ENCODE measurements at regions not wholly inside any gene's neighbourhood (a gene's known extent, or its start where the extent isn't known, plus 50 kb on each side); places are given as distances from the start of the nearest gene placed in this dataset.
"Not testable (repeated sequence)": the region's sequence is repeated elsewhere in the genome, so short reads cannot be mapped to it uniquely, and the experiment has no call there.

- H3K4me1 ChIP-seq (ENCODE audit: control insufficient read depth in 1 of 2, insufficient read depth in 2 of 2, low read length in 2 of 2); H3K4me3 ChIP-seq (ENCODE audit: low read depth in 1 of 2, low read length in 2 of 2); H3K27ac ChIP-seq (ENCODE audit: low read length); H3K36me3 ChIP-seq (ENCODE audit: control insufficient read depth in 1 of 2, insufficient read depth in 2 of 2, low read length in 2 of 2); H3K9me3 ChIP-seq (ENCODE audit: control insufficient read depth in 1 of 2, low read length in 2 of 2); H3K27me3 ChIP-seq (ENCODE audit: low read depth, low read length): not testable (repeated sequence)
Observed at GRCh38 chr17:31731585-31732154, 127.4 kb downstream of the COPRS start.

GRCh38 chr17:31731118-31731517 lies 127.9 kb downstream of the COPRS start:
- no peaks in the 10 kb centered on the region for H3K36me3 ChIP-seq (ENCODE audit: control insufficient read depth in 1 of 2, insufficient read depth in 2 of 2, low read length in 2 of 2)
- no peak overlapping the region for H3K27ac ChIP-seq (ENCODE audit: low read length)
- no peaks in the 10 kb centered on the region for H3K27me3 ChIP-seq (ENCODE audit: low read depth, low read length)
- no peaks in the 10 kb centered on the region for H3K4me1 ChIP-seq (ENCODE audit: control insufficient read depth in 1 of 2, insufficient read depth in 2 of 2, low read length in 2 of 2)
- no peak overlapping the region for H3K4me3 ChIP-seq (ENCODE audit: low read depth in 1 of 2, low read length in 2 of 2)
- no peaks in the 10 kb centered on the region for H3K9me3 ChIP-seq (ENCODE audit: control insufficient read depth in 1 of 2, low read length in 2 of 2)

- peaks cover 0 to 8% of the 10 kb centered on the region in 2 donors for H3K4me1 ChIP-seq (ENCODE audit: control insufficient read depth in 1 of 2, insufficient read depth in 2 of 2, low read length in 2 of 2)
- H3K27me3 ChIP-seq (ENCODE audit: low read depth, low read length), result no peaks in the 10 kb centered on the region
- H3K36me3 ChIP-seq (ENCODE audit: control insufficient read depth in 1 of 2, insufficient read depth in 2 of 2, low read length in 2 of 2), result no peaks in the 10 kb centered on the region
- H3K9me3 ChIP-seq (ENCODE audit: control insufficient read depth in 1 of 2, low read length in 2 of 2), result no peaks in the 10 kb centered on the region
- H3K4me3 ChIP-seq (ENCODE audit: low read depth in 1 of 2, low read length in 2 of 2), result no peak overlapping the region
- no peak overlapping the region for H3K27ac ChIP-seq (ENCODE audit: low read length)
Observed at GRCh38 chr17:31726980-31727427, 132.0 kb downstream of the COPRS start.

- Histone ChIP-seq H3K4me3 (ENCODE audit: low read depth in 1 of 2, low read length in 2 of 2) (no peak overlapping the region), H3K36me3 (ENCODE audit: control insufficient read depth in 1 of 2, insufficient read depth in 2 of 2, low read length in 2 of 2) (no peaks in the 10 kb centered on the region), H3K4me1 (ENCODE audit: control insufficient read depth in 1 of 2, insufficient read depth in 2 of 2, low read length in 2 of 2) (peaks cover 0 to 16% of the 10 kb centered on the region in 2 donors), H3K9me3 (ENCODE audit: control insufficient read depth in 1 of 2, low read length in 2 of 2) (no peaks in the 10 kb centered on the region), H3K27ac (ENCODE audit: low read length) (no peak overlapping the region), H3K27me3 (ENCODE audit: low read depth, low read length) (no peaks in the 10 kb centered on the region)
Observed at GRCh38 chr17:31724619-31725018, 134.4 kb downstream of the COPRS start.

- no peaks in the 10 kb centered on the region for H3K36me3 ChIP-seq (ENCODE audit: control insufficient read depth in 1 of 2, insufficient read depth in 2 of 2, low read length in 2 of 2)
- H3K27ac ChIP-seq (ENCODE audit: low read length), result no peak overlapping the region
- no peaks in the 10 kb centered on the region for H3K9me3 ChIP-seq (ENCODE audit: control insufficient read depth in 1 of 2, low read length in 2 of 2)
- no peak overlapping the region for H3K4me3 ChIP-seq (ENCODE audit: low read depth in 1 of 2, low read length in 2 of 2)
- H3K4me1 ChIP-seq (ENCODE audit: control insufficient read depth in 1 of 2, insufficient read depth in 2 of 2, low read length in 2 of 2), result peaks cover 0 to 16% of the 10 kb centered on the region in 2 donors
- H3K27me3 ChIP-seq (ENCODE audit: low read depth, low read length), result no peaks in the 10 kb centered on the region
Observed at GRCh38 chr17:31724026-31724425, 135.0 kb downstream of the COPRS start.

- no peak overlapping the region for H3K27ac ChIP-seq (ENCODE audit: low read length)
- H3K36me3 ChIP-seq (ENCODE audit: control insufficient read depth in 1 of 2, insufficient read depth in 2 of 2, low read length in 2 of 2), result no peaks in the 10 kb centered on the region
- H3K4me1 ChIP-seq (ENCODE audit: control insufficient read depth in 1 of 2, insufficient read depth in 2 of 2, low read length in 2 of 2), result peaks cover 0 to 16% of the 10 kb centered on the region in 2 donors
- H3K4me3 ChIP-seq (ENCODE audit: low read depth in 1 of 2, low read length in 2 of 2), result no peak overlapping the region
- H3K27me3 ChIP-seq (ENCODE audit: low read depth, low read length), result no peaks in the 10 kb centered on the region
- no peaks in the 10 kb centered on the region for H3K9me3 ChIP-seq (ENCODE audit: control insufficient read depth in 1 of 2, low read length in 2 of 2)
Observed at GRCh38 chr17:31722251-31723056, 136.6 kb downstream of the COPRS start.

- Histone ChIP-seq H3K4me3 (ENCODE audit: low read depth in 1 of 2, low read length in 2 of 2) (no peak overlapping the region), H3K4me1 (ENCODE audit: control insufficient read depth in 1 of 2, insufficient read depth in 2 of 2, low read length in 2 of 2) (peaks cover 0 to 16% of the 10 kb centered on the region in 2 donors), H3K36me3 (ENCODE audit: control insufficient read depth in 1 of 2, insufficient read depth in 2 of 2, low read length in 2 of 2) (no peaks in the 10 kb centered on the region), H3K27me3 (ENCODE audit: low read depth, low read length) (no peaks in the 10 kb centered on the region), H3K27ac (ENCODE audit: low read length) (no peak overlapping the region), H3K9me3 (ENCODE audit: control insufficient read depth in 1 of 2, low read length in 2 of 2) (no peaks in the 10 kb centered on the region)
Observed at GRCh38 chr17:31721291-31722025, 137.6 kb downstream of the COPRS start.

- H3K36me3 ChIP-seq (ENCODE audit: control insufficient read depth in 1 of 2, insufficient read depth in 2 of 2, low read length in 2 of 2); H3K9me3 ChIP-seq (ENCODE audit: control insufficient read depth in 1 of 2, low read length in 2 of 2); H3K27ac ChIP-seq (ENCODE audit: low read length); H3K4me3 ChIP-seq (ENCODE audit: low read depth in 1 of 2, low read length in 2 of 2); H3K27me3 ChIP-seq (ENCODE audit: low read depth, low read length): not testable (repeated sequence)
- peaks cover 0 to 10% of the 10 kb centered on the region in 2 donors for H3K4me1 ChIP-seq (ENCODE audit: control insufficient read depth in 1 of 2, insufficient read depth in 2 of 2, low read length in 2 of 2)
Observed at GRCh38 chr17:31717251-31717650, 141.8 kb downstream of the COPRS start.

GRCh38 chr17:31715446-31715845 lies 143.6 kb downstream of the COPRS start:
- no peak overlapping the region for H3K27ac ChIP-seq (ENCODE audit: low read length)
- H3K4me1 ChIP-seq (ENCODE audit: control insufficient read depth in 1 of 2, insufficient read depth in 2 of 2, low read length in 2 of 2), result no peaks in the 10 kb centered on the region
- no peaks in the 10 kb centered on the region for H3K9me3 ChIP-seq (ENCODE audit: control insufficient read depth in 1 of 2, low read length in 2 of 2)
- no peaks in the 10 kb centered on the region for H3K27me3 ChIP-seq (ENCODE audit: low read depth, low read length)
- no peak overlapping the region for H3K4me3 ChIP-seq (ENCODE audit: low read depth in 1 of 2, low read length in 2 of 2)
- H3K36me3 ChIP-seq (ENCODE audit: control insufficient read depth in 1 of 2, insufficient read depth in 2 of 2, low read length in 2 of 2), result no peaks in the 10 kb centered on the region

- H3K4me1 ChIP-seq (ENCODE audit: control insufficient read depth in 1 of 2, insufficient read depth in 2 of 2, low read length in 2 of 2), result no peaks in the 10 kb centered on the region
- no peak overlapping the region for H3K27ac ChIP-seq (ENCODE audit: low read length)
- no peaks in the 10 kb centered on the region for H3K36me3 ChIP-seq (ENCODE audit: control insufficient read depth in 1 of 2, insufficient read depth in 2 of 2, low read length in 2 of 2)
- H3K27me3 ChIP-seq (ENCODE audit: low read depth, low read length), result no peaks in the 10 kb centered on the region
- H3K4me3 ChIP-seq (ENCODE audit: low read depth in 1 of 2, low read length in 2 of 2), result no peak overlapping the region
- no peaks in the 10 kb centered on the region for H3K9me3 ChIP-seq (ENCODE audit: control insufficient read depth in 1 of 2, low read length in 2 of 2)
Observed at GRCh38 chr17:31704483-31704882, 154.6 kb downstream of the COPRS start.

- no peak overlapping the region for H3K4me3 ChIP-seq (ENCODE audit: low read depth in 1 of 2, low read length in 2 of 2)
Observed at GRCh38 chr17:31702041-31702440, 157.0 kb downstream of the COPRS start.

More at GRCh38 chr17:31702041-31702440, 157.0 kb downstream of the COPRS start:
- Histone ChIP-seq H3K27me3 (ENCODE audit: low read depth, low read length) (no peaks in the 10 kb centered on the region), H3K4me1 (ENCODE audit: control insufficient read depth in 1 of 2, insufficient read depth in 2 of 2, low read length in 2 of 2) (peaks cover 0 to 18% of the 10 kb centered on the region in 2 donors), H3K36me3 (ENCODE audit: control insufficient read depth in 1 of 2, insufficient read depth in 2 of 2, low read length in 2 of 2) (no peaks in the 10 kb centered on the region), H3K9me3 (ENCODE audit: control insufficient read depth in 1 of 2, low read length in 2 of 2) (no peaks in the 10 kb centered on the region), H3K27ac (ENCODE audit: low read length) (no peak overlapping the region)

Measured in muscle layer of duodenum (tissue), 2 donors.